Activated naive CD4-positive, alpha-beta T cell treated with anti-CD3 and anti-CD28 coated beads for 36 hours (primary cell): ENCODE measurements at regions not wholly inside any gene's neighbourhood (a gene's known extent, or its start where the extent isn't known, plus 50 kb on each side); places are given as distances from the start of the nearest gene placed in this dataset.

Experiments used
- CTCF ChIA-PET: fragments of 350-600 bp; sonication (Branson Sonifier 250); formaldehyde crosslinking; loops from one replicate; lab custom pipeline; 2021; ENCODE audit warnings: antibody characterized with exemption; lab: Charles Lee
- DNase-seq: peaks from one replicate; pipeline ENCODE4 v3.0.0-alpha.2; 2020
- H3K27ac Mint-ChIP-seq: one replicate; pipeline ENCODE4 v1.8.0; 2021; ENCODE audit warnings: mild to moderate bottlenecking, mixed read lengths
- H3K27me3 Mint-ChIP-seq: one replicate; pipeline ENCODE4 v1.8.0; 2021; ENCODE audit warnings: low read depth, mixed read lengths
- H3K36me3 Mint-ChIP-seq: one replicate; pipeline ENCODE4 v1.8.0; 2021; ENCODE audit warnings: low read depth, mixed read lengths
- H3K4me1 Mint-ChIP-seq: one replicate; pipeline ENCODE4 v1.8.0; 2021; ENCODE audit warnings: low read depth, mixed read lengths
- H3K4me3 Mint-ChIP-seq: one replicate; pipeline ENCODE4 v1.8.0; 2021; ENCODE audit warnings: mild to moderate bottlenecking, moderate library complexity, mixed read lengths
- H3K9me3 Mint-ChIP-seq: one replicate; pipeline ENCODE4 v1.8.0; 2021; ENCODE audit warnings: mixed read lengths
- intact Hi-C: fragments of 100-400 bp; cut with micrococcal nuclease; formaldehyde crosslinking; loops from one replicate; pipeline ENCODE4 v1.15.1; 2023

DNA sequence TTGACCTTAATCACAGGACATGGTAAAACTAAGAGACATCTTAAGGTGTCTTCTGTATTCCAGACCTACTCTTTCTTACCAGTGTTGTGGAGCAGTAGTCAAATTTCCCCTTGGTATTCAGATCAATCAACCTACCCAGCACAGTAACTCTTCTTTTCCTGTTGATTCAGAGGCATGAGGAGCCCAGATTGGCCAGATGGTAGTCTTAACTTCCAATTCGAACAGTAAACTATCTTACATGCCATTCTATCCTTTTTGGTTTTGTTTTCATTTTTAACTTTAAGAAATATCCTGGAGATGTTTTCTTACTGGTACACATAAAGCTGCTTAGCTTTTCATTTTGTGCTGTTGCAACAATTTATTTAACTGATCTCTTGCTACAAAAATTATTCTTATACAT, 630.3 kb upstream of the PKDCC start:
- intact Hi-C loops: no loop called here
- DNase-seq: no peak
- no peaks in the 10 kb centered on the region for H3K4me1 Mint-ChIP-seq
- no peaks in the 10 kb centered on the region for H3K9me3 Mint-ChIP-seq
- H3K36me3 Mint-ChIP-seq: no peaks in the 10 kb centered on the region
- no peak overlapping the region for H3K27ac Mint-ChIP-seq
- CTCF ChIA-PET: no interaction called here
- no peaks in the 10 kb centered on the region for H3K27me3 Mint-ChIP-seq
- no peak overlapping the region for H3K4me3 Mint-ChIP-seq

DNA sequence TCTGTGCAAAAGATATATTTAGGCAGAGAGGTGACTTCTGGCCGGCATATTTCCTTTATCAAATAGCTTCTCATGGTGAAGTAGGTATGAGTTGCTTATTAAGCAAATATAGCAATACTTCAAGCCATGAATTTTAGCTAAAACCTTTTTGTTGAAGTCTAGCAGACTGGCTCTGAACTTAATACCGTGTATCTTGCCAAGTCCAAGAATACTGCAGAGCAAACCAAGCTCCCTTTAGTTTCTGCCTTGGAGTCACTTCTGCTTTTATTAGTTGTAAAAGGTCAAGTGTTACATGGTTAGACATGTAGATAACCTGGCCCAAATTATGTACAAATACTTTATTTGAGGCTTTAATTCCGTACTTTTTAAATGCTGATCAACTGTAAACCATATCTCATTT, 627.6 kb upstream of the PKDCC start:
- DNase-seq: no peak
- H3K9me3 Mint-ChIP-seq: peaks cover 2% of the 10 kb centered on the region
- H3K27me3 Mint-ChIP-seq: no peaks in the 10 kb centered on the region
- no peaks in the 10 kb centered on the region for H3K4me1 Mint-ChIP-seq
- H3K36me3 Mint-ChIP-seq: no peaks in the 10 kb centered on the region
- CTCF ChIA-PET: no interaction called here
- no peak overlapping the region for H3K27ac Mint-ChIP-seq
- H3K4me3 Mint-ChIP-seq: no peak overlapping the region
- intact Hi-C loops: no loop called here

DNA sequence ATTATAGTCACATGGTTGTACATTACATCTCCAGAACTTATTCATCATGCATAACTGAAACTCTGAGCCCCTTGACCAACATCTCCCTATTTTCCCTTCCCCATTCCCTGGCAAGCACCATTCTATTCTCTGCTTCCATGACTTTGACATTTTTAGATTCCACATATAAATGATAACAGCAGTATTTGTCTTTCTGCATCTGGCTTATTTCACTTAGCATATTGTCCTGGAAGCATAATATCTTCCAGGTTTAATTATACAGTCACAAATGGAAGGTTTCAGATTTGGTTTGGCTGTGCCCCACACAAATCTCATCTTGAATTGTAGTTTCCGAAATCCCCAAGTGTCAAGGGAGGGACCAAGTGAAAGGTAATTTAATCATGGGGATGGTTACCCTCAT, 626.9 kb upstream of the PKDCC start:
- intact Hi-C loops: no loop called here
- Mint-ChIP-seq H3K4me3 (no peak overlapping the region), H3K9me3 (peaks cover 2% of the 10 kb centered on the region), H3K4me1 (no peaks in the 10 kb centered on the region), H3K27ac (no peak overlapping the region), H3K27me3 (no peaks in the 10 kb centered on the region), H3K36me3 (no peaks in the 10 kb centered on the region)
- no peak for DNase-seq
- CTCF ChIA-PET: no interaction called here

DNA sequence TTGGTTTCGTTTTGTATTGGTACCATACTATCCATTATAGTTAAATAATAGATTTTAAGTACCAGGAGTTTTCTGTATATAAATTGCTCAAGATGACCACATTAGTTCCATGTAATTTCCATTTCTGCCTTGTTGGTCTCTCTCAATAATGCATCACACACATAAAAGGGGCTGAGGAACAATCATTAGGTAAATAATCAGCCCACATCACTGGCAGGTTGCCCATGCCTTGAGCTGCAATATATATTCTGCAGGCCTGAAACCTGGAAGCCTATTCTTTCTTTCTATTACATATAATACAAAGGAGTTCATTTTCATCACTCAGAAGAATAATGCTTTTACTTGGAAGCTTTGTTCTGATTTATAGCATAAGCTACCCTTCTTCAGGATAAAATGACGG, 616.1 kb upstream of the PKDCC start:
- no peak for DNase-seq
- intact Hi-C loops: no loop called here
- Mint-ChIP-seq H3K9me3 (peaks cover 2% of the 10 kb centered on the region), H3K4me3 (no peak overlapping the region), H3K36me3 (no peaks in the 10 kb centered on the region), H3K27me3 (no peaks in the 10 kb centered on the region), H3K27ac (no peak overlapping the region), H3K4me1 (no peaks in the 10 kb centered on the region)
- CTCF ChIA-PET: no interaction called here

DNA sequence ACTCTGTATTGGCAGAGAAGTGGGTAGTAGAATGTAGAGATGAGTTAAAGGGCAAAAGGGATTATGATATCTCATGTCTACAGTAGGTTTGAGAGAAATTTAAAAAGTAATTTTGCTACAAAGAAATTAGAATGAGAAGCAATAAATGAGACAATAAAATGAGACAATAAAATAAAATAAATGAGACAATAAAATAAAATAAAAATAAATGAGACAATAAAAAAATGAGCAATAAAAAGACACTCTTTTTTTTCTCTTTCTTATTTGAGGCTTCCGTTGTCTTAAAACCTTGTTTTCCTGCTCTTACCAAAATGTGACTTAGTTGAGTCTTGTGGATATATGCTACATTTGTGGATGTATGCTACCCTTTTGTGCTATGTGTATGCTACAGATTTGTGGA, 615.4 kb upstream of the PKDCC start:
- CTCF ChIA-PET: no interaction called here
- Mint-ChIP-seq H3K27ac (no peak overlapping the region), H3K27me3 (no peaks in the 10 kb centered on the region), H3K4me3 (no peak overlapping the region), H3K4me1 (no peaks in the 10 kb centered on the region), H3K9me3 (peaks cover 2% of the 10 kb centered on the region), H3K36me3 (no peaks in the 10 kb centered on the region)
- intact Hi-C loops: no loop called here
- no peak for DNase-seq

DNA sequence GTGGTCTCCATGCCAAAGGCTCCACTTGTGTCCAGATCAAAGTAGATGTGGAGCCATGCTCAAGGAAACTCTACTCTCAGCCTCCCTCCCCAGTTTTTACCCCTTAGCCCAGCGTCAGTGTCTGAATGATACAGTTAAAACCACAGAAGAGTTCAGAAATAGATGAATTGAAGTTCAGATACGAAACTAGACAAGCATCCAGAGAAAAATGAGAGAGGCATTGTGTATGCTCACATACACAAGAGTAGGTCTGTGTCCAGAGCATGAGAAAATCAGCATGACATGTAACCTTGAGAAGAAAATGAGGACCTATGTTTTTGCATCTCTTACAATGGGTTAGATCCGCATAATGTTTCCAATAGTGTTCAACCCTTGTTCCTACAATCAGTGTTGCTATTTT, 612.8 kb upstream of the PKDCC start:
- CTCF ChIA-PET: interaction anchor here (0.6 kb wide), 1 partner anchor 62 kb away, joined by 3 read pairs; no protein-coding TSS in a partner anchor
- intact Hi-C loops: no loop called here

DNA sequence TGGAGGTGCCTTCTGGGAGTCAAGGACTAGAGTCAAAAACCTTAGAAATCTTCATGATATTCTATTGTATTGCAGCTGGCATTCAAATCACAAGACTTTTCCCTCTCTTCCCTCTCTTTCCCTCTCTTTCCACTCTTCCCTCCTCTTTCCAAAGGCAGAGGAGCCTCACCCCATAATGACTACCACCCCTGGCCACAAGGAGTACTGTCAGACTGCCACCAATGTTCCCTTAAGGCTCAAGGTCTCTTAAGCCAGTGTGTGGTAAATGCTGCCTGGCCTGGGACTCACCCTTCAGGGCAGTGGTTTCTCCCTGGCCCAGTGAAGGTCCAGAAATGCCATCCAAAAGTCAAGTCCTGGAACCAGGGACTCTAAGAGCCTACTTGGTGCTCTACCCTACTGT, 605.9 kb upstream of the PKDCC start:
- no peak for DNase-seq

More for the DNA sequence above, 612.8 kb upstream of the PKDCC start:
- H3K9me3 Mint-ChIP-seq: peaks cover 2% of the 10 kb centered on the region
- H3K36me3 Mint-ChIP-seq: no peaks in the 10 kb centered on the region
- no peak overlapping the region for H3K4me3 Mint-ChIP-seq
- H3K27ac Mint-ChIP-seq: no peak overlapping the region
- H3K4me1 Mint-ChIP-seq: no peaks in the 10 kb centered on the region
- no peaks in the 10 kb centered on the region for H3K27me3 Mint-ChIP-seq
- DNase-seq: no peak

DNA sequence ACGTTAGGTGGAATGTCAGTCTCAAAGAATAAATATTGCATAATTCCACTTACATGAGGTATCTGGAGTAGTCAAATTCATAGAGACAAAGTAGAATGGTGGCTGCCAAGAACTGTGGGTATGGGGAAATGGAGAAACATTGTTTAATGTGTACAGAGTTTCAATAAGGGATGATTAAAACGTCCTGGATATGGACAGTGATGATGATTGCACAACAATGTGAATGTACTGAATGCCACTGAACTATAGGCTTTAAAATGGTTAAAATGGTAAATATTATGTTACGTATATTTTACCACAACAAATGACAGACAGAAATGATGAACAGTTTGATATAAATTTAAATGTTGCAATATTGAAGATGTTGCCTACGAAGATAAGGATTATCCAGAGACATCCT, 602.0 kb upstream of the PKDCC start:
- no peaks in the 10 kb centered on the region for H3K9me3 Mint-ChIP-seq
- no peak for DNase-seq
- H3K36me3 Mint-ChIP-seq: no peaks in the 10 kb centered on the region
- intact Hi-C loops: no loop called here
- no peak overlapping the region for H3K4me3 Mint-ChIP-seq
- CTCF ChIA-PET: no interaction called here
- no peaks in the 10 kb centered on the region for H3K4me1 Mint-ChIP-seq
- H3K27ac Mint-ChIP-seq: no peak overlapping the region
- no peaks in the 10 kb centered on the region for H3K27me3 Mint-ChIP-seq

More for the DNA sequence above, 605.9 kb upstream of the PKDCC start:
- CTCF ChIA-PET: no interaction called here
- Mint-ChIP-seq H3K36me3 (no peaks in the 10 kb centered on the region), H3K4me3 (no peak overlapping the region), H3K27me3 (no peaks in the 10 kb centered on the region), H3K4me1 (no peaks in the 10 kb centered on the region), H3K27ac (no peak overlapping the region), H3K9me3 (no peaks in the 10 kb centered on the region)
- intact Hi-C loops: no loop called here

DNA sequence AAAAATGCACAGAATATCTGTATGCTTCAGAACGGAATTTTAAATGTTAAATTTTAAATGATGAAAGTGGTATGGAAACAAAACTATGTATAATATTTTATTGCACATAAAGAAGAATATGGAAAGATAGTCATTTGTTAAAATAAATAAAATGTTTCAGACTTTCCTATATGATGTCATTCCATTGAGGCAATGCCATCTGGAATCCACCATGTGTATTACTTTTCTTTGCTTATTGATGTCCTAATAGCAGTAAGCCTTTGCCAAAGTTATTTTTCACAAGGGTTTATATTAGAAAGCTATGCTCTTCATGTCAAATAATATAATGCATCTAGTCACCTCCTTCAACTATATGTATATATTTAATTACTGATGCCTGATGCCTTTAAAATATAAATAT, 601.6 kb upstream of the PKDCC start:
- Mint-ChIP-seq H3K4me1 (no peaks in the 10 kb centered on the region), H3K9me3 (no peaks in the 10 kb centered on the region), H3K27me3 (no peaks in the 10 kb centered on the region), H3K4me3 (no peak overlapping the region), H3K27ac (no peak overlapping the region), H3K36me3 (no peaks in the 10 kb centered on the region)
- no peak for DNase-seq
- intact Hi-C loops: no loop called here
- CTCF ChIA-PET: no interaction called here

DNA sequence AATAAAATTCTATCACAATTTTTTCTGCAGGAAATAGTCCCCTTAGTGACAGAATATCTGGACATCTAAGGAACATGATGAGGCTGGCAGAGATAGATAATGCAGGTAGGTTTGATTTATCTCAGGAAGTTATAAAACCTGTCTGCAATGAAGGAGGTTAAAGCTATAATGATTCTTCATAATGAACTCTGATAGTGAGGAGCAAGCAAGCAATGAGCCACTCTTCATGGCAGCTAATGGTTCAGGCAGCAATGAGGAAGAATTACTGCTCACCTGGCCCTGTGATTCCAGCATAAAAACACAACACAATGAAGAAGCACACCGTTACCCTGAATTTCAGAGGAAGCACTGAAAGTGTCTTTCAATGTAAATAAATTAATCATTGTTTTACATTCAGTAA, 599.6 kb upstream of the PKDCC start:
- Mint-ChIP-seq H3K36me3 (no peaks in the 10 kb centered on the region), H3K27ac (no peak overlapping the region), H3K4me1 (no peaks in the 10 kb centered on the region), H3K27me3 (no peaks in the 10 kb centered on the region), H3K4me3 (no peak overlapping the region), H3K9me3 (no peaks in the 10 kb centered on the region)
- CTCF ChIA-PET: no interaction called here
- intact Hi-C loops: no loop called here
- DNase-seq: no peak

DNA sequence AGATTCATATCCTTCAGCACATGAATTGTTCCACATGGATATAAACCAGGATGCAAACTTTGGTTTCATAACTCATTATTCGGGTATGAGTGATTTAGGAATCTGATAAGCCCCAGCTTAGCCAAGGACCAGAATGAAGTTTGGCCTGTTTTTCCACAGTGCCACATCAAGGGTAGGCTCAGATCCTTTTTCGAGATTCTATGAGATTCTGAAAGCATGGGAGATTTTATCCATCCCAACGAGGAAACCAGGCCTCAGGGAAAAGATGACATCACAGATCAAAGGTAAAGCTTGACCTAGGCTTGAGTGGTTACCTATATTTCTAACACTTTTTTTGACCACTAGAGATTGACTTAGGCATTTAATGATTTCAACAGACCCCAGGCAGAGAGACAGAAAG, 590.8 kb upstream of the PKDCC start:
- CTCF ChIA-PET: no interaction called here
- no peak for DNase-seq
- no peaks in the 10 kb centered on the region for H3K27me3 Mint-ChIP-seq
- intact Hi-C loops: no loop called here
- H3K4me3 Mint-ChIP-seq: no peak overlapping the region
- no peaks in the 10 kb centered on the region for H3K36me3 Mint-ChIP-seq
- no peaks in the 10 kb centered on the region for H3K9me3 Mint-ChIP-seq
- H3K4me1 Mint-ChIP-seq: no peaks in the 10 kb centered on the region
- H3K27ac Mint-ChIP-seq: no peak overlapping the region

DNA sequence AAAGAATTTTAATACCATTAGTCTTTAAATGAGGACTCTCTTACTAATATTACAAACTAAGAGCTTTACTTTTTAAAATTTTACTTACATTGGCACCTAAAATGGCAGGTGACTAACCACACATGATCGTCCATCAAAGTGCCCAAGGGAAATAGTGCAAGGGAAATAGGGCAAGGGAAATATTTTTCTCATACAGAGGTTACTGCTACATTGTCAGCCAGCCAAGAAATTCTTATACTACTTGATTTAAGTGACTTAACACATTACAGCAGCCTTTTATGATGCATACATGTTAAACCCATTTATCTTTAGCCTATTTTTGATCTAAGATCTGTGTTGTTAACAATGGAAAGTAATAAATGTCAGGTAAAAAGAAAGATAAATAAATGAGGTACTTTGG, 587.2 kb upstream of the PKDCC start:
- intact Hi-C loops: no loop called here
- Mint-ChIP-seq H3K9me3 (no peaks in the 10 kb centered on the region), H3K4me1 (no peaks in the 10 kb centered on the region), H3K4me3 (no peak overlapping the region), H3K27me3 (no peaks in the 10 kb centered on the region), H3K36me3 (no peaks in the 10 kb centered on the region), H3K27ac (no peak overlapping the region)
- DNase-seq: no peak
- CTCF ChIA-PET: no interaction called here

DNA sequence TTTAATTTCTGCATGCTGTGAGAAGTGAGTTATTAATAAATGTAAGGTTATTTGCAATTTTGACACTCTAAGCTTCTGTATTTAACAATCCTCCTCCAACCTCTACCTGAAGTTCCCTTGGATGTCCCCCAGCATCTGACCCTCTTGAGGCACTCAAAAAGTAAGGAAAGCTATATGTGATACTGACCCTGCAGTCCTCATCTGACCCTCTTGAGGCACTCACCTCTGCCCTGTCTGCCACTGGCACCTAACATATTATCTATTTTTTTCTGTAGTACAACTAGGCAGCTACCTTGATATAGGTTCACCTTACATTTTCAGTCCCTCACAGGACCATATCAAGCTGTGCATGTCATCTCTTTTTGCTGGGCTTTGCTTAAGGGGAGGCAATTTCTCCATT, 583.4 kb upstream of the PKDCC start:
- Mint-ChIP-seq H3K4me1 (no peaks in the 10 kb centered on the region), H3K36me3 (no peaks in the 10 kb centered on the region), H3K4me3 (no peak overlapping the region), H3K27ac (no peak overlapping the region), H3K9me3 (no peaks in the 10 kb centered on the region), H3K27me3 (no peaks in the 10 kb centered on the region)
- CTCF ChIA-PET: no interaction called here
- DNase-seq: no peak
- intact Hi-C loops: no loop called here

DNA sequence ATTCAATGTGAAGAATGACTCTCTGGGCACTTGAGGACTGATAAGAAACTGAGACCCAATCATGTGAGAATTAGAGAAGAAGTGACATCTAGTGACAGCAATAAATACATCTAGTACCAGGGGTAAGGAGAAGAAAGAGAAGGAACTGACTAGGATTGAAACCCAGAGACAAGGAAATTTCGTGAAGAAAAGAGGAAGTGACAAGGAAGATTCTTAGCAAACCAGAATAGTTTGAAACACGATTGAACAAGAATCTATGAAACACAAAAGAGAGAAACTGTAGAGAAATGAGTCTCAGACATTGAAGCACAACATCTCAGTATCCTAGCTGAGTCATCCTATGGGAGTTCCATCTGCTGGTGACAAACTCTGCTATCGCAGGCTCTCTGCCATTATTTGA, 571.9 kb upstream of the PKDCC start:
- H3K4me1 Mint-ChIP-seq: no peaks in the 10 kb centered on the region
- H3K36me3 Mint-ChIP-seq: no peaks in the 10 kb centered on the region
- intact Hi-C loops: no loop called here
- H3K27ac Mint-ChIP-seq: no peak overlapping the region
- no peak overlapping the region for H3K4me3 Mint-ChIP-seq
- H3K27me3 Mint-ChIP-seq: peaks cover 3% of the 10 kb centered on the region
- no peaks in the 10 kb centered on the region for H3K9me3 Mint-ChIP-seq
- CTCF ChIA-PET: no interaction called here
- no peak for DNase-seq
